ENCODE measurements at regions not wholly inside any gene's neighbourhood (a gene's known extent, or its start where the extent isn't known, plus 50 kb on each side); places are given as distances from the start of the nearest gene placed in this dataset.
"Not testable (repeated sequence)": the region's sequence is repeated elsewhere in the genome, so short reads cannot be mapped to it uniquely, and the experiment has no call there.

DNA sequence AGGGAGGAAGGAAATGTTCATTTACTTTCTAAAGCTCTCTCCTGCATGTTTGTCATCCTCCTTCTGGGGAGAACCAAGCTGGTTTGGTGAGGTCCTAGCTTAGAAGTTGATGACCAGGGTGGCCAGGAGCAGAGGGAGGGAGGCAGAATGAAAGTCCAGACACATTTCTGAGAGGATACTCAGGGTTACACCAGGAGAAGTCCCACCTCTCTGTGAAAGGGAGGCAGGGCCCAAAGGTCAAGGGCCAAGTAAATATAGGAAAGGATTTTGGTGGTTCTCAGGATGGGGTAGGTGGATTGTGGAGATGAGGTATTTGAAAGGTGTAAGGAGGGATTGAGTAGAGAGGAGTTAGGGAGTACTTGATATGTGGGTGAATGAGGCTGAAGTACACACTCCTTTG, 58.0 kb upstream of the FBXO11 start:
- no peak for DNase-seq

DNA sequence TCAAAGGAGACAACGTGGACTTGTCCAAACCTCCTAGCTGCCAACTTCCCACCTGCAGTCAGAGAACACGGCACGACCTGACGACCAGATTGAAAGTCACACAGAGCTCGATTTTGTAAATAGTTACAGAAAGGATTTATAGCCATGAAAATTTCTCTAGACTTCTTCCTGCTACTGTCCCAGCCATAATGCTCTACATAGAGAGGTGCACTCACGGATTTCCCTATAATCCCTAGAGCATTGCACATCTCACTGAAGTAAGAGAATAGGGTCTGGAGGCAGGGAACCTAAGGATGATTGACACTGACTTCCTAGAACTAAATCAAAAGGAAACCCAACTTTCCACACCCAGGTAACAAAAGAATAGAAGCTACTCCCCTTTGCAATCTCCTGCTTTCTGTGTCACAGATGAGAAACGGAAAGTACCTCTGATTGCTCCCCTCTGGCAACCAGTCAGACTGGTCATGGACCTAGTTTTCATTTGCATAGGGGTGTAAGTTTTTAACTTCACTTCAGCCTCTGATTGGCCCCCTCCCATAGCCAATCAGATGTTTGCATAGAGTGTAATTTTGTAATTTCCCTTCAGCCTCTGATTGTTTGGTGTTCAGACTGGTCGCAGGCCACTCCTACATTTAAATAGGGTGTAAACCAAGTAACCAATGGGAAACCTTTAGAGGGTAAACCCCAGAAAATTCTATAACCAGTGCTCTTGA, 58.6 kb upstream of the FBXO11 start:
- DNase-seq, result no peak

DNA sequence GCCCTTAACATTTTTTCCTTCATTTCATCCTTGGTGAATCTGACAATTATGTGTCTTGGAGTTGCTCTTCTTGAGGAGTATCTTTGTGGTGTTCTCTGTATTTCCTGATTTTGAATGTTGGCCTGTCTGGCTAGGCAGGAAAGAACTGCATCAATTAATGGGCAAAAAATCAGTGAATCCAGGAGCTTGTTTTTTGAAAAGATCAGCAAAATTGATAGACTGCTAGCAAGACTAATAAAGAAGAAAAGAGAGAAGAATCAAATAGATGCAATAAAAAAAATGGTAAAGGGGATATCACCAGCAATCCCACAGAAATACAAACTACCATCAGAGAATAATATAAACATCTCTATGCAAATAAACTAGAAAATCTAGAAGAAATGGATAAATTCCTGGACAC, 70.4 kb upstream of the FBXO11 start:
- not testable (repeated sequence) for DNase-seq

DNA sequence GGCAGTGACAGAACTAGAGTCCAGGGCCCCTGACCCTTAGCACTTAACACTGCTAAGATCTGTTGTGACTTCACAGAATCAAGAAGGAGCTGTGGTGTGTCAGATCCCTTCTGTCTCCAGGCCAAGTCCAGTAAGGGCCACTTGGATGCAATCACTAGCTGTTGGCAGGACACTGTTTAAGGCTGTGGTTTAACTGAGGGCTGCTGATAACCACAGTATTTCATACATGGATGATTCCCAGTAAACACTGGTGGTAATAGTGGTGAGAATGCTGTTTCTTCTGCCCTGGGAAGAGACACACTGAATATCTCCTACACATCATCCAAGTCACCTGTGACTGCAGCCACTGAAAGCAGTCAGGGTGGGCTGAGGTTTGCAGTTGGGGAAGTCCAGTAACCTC, 77.7 kb upstream of the FBXO11 start:
- no peak for DNase-seq

DNA sequence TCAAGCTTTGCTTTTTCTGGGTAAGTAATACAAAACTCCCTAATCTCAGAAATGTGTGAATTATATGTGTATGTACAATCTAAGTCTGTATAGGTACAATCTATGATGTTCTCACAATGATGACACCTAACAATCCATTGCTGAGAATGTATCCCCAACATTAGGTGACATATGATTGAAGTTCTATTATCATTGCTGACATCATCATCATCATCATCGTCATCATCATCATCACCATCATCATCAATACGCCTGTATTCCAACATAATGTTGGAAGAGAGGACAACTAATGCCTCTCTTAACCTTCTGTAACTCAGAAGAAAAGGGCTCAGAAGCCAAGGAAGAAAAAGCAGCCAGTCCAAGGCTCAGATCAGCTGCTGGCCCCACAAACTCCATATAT, 84.2 kb upstream of the FBXO11 start:
- DNase-seq, result no peak

DNA sequence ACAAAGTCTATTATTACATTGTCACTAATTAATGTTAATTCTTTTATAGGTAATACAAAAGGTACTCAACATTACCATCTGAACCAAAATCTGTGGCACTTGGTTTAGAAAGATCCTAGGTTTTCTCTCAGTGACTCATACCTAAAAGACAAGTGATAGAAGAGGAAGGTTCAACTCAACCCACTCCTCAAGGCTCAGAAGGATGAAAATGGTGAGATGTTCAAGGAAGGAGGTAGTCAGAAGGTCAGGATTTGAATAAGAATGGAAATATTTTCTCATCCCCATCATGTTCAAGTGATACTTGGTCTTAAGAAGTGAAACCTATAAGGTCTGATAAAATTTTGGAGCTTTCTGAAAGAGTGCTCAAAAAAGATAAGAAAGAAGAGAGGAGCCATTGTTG, 86.4 kb upstream of the FBXO11 start:
- DNase-seq, result no peak

DNA sequence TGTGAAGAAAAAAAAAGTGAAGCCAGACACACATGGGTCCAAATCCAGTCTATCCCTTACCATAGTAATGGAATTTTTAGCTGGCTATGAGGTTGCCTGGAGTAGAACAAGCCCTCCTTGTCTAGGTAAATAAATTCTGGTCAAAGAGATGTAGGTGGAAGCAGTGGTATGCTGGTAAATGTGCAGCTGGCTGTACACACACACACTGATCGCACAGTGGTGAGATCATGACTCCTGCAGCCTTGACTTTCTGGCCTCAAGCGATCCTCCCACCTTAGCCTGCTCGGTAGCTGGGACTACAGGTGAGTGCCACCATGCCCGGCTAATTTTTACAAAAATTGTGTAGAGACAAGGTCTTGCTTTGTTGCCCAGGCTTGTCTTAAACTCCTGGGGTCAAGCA, 90.5 kb upstream of the FBXO11 start:
- no peak for DNase-seq

DNA sequence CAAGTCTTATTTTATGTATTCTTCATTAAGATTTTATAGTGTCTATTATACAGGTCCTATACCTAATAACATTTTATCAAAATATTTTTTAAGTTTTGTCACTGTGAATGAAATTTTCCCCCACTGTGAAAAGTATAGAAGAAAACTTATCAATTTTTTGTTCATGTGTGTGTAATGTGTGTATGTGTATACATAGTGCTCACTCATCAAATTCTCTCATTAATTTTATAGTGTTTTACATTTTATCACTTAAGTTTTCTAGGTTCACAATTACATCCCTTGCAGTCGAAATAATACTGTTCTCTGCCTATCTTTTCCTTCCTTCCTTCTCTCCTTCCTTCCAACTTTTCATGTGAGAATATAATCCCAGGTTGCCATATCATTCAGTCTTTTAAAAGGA, 93.2 kb upstream of the FBXO11 start:
- DNase-seq, result no peak

DNA sequence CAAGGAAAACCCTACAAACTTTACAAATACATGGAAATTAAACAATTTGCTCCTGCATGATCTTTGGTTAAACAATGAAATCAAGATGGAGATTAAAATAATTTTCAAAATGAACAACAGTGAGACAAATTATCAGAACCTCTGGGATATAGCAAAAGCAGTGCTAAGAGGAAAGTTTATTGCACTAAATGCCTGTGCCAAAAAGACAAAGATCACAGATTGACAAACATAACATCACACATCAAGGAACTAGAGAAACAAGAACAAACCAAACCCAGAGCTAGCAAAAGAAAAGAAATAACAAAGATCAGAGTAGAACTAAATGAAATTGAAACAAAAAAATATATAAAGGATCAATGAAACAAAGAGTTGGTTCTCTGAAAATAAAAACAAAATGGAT, 95.2 kb upstream of the FBXO11 start:
- no peak for DNase-seq

DNA sequence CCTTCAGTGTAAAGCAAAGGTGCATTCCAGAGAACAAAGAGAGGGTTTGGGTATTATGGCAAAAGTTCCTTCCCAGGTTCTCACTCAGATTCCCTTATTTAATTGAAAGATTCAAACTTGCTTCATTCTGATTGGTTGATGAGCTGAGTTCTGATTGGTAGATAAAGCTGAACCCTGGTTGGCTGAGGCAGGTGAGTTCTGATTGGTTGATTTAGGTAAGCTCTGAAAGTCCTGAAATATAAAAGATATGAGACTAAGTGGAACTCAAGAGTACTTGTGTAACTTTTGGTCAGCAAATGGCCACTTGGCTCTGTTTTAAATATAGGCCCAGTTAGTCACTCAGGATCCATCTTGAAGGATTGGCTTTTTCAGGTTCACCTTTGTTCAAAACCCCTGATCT, 99.8 kb upstream of the FBXO11 start:
- no peak for DNase-seq

DNA sequence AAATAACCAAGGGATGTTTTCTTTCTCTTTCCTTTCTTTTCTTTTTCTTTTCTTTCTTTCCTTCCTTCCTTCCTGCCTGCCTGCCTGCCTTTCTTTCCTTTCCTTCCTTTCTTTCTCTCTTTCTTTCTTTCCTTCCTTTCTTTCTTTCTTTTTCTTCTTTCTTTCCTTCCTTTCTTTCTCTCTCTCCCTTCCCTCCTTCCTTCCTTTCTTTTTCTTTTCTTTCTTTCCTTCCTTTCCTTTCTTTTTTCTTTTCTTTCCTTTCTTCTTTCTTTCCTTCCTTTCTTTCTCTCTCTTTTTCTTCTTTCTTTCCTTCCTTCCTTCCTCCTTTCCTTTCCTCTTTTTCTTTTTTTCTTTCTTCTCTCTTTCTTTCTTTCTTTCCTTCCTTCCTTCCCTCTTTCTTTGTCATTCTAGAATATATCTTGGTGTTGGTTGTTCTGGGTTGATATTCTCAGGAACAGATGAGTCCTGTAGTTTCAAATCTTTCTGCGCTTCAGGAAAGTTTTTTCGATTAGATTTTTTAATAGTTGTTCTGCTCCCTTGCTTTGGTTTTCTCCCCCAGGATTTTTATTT, 101.5 kb upstream of the FBXO11 start:
- DNase-seq, result no peak

DNA sequence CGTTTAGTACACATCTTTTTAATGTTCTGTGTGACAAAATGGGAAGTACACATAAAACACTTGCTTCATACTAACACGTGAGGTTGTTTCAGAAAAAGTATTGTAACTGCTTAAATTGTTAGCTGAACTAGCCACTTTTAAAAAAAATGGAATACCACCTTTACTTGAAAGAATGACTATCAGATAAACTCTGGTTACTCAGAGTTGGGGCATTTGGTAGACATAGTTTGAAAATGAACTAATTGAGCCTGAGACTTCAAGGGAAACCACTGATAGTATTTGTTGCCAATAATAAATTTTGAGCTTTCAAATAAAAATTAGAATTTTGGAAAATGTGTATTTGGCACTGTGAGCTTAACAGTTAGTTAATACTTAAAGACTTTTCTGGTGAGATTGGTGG, 103.0 kb upstream of the FBXO11 start:
- no peak for DNase-seq

DNA sequence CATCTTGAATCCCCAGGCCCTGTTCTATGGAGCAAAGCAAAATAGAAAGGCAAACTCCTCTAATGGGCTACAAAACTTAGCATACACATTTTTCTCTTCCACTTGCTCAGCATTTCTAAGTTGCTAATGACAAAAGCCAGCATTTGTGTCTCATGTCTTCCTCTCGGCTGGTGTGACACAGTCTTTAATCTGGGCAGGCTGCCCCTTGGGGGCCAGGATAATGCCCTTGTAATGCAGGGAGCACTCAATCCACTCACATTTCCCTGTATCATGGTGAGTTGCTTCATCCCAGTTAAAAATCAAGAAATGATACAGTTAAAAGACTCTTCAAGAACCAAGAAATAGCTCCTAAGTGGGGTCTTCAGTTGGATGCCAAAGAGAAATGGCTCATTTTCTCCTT, 109.1 kb upstream of the FBXO11 start:
- DNase-seq, result no peak

DNA sequence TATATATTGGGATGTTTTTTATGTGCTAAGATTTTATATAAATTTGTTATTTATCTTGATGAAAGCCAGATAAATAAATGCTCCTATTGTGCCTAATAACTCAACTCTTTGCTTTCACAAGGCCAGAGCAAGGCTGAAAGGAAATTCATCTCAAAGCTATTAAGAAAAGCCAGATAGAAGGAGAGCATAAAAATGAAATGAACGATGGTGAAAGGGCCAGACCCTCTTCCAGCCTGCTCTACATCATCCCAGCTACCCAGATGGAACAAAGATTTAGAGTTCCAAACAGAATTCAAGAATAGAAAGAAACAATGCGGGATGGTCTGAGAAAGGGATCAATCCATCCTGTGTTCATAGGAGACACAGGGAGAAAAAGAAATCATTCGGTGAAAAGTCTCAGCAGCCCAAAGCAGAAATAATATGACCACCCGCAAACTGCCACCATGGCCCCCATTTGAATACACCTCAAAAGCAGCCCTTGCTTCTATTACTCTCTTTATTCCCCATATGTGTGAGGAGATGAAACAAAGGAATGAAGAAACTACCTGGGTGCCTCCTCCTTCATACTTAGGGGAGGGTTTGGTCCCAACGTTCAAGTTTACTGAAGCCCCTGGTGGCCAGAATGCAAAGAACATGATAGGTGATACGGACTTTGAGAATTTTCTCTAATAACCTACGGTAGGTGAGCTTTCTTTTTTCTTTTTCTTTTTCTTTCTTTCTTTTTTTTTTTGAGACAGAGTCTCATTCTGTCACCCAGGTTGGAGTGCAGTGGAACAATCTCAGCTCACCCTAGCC, 110.1 kb upstream of the FBXO11 start:
- DNase-seq, result no peak

DNA sequence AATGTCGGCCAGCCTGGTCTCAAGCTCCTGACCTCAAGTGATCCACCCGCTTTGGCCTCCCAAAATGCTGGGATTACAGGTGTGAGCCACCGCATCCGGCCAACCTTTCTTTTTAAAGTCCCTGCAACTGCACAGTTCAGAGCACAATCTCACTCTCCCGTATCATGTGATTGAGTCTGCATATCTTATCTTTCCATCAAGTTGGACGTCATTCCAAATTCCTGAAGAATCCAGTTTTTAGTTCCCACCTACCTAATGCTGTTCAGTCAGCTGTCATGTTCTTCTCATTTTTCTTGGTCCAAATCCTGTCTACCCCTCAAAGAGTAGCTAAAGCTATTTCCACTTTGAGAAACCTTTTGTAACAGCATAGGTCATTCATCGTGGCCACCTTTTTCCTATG, 110.8 kb upstream of the FBXO11 start:
- no peak for DNase-seq

DNA sequence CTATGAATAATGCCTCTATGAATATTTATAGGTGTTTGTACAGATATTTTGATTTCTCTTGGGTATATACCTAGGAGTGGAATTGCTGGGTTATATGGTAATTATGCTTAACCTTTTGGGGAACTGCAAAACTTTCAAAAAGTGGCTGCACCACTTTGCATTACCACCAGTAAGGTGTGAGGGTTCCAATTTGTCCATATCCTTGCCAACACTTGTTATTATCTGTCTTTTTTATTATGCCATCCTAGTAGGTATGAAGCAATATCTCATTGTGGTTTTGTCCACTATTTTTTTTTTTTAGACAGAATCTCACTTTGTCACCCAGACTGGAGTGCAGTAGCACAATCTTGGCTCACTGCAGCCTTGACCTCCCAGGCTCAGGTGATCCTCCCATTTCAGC, 112.2 kb upstream of the FBXO11 start:
- DNase-seq, result no peak

DNA sequence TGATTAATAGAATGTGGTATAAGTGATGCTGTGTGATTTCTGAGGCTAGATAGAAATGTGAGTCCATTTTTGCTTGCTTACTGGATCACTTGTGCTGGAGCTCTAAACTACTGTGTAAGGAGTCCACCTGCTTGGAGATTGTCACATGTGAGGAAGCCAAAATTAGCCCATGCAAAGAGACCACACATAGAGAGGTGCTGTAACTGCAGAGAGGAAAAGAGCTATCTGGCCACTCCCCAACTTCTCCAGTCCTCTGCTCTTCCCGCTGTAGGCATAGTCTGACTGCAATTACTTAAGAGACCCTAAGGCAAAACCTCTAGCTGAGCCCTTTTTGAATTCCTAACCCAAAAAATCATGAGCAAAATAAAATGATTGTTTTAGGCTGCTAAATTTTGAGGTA, 120.6 kb upstream of the FBXO11 start:
- DNase-seq, result no peak

DNA sequence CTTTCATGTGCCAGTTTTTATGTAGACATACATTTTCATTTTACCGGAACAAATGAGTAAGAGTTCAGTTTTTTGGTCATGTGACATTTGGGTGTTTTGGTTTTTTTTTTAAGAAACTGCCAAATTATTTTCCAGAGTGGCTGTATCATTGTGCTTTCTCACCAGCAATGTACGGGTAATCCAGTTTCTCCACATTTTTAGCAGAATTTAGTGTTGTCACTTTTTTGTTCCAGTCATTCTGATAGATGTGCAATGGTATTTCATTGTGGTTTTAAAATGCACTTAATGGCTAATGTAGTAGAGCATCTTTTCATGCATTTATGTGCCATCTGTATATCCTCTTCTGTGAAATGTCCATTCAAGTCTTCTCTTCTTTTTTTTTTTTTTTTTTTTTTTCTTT, 126.5 kb upstream of the FBXO11 start:
- no peak for DNase-seq

DNA sequence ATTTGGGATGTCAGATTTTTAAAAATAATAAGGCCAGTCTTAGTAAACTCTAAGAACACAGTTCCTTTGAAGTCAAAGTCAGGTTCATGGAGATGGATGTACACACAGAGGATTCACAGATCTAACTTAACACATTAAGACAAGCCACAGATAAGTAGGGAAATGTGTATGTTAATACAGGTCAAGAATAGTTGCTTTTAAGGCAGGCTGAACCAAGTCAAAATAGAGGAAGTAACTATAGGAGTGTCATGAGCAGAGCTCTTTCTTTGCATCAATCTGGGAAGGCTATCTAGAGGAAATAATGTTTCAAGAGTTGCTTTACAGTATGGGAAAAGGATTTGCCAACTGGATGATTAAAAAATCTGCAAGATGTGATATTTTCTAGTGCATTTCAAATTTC, 128.0 kb upstream of the FBXO11 start:
- DNase-seq, result no peak

DNA sequence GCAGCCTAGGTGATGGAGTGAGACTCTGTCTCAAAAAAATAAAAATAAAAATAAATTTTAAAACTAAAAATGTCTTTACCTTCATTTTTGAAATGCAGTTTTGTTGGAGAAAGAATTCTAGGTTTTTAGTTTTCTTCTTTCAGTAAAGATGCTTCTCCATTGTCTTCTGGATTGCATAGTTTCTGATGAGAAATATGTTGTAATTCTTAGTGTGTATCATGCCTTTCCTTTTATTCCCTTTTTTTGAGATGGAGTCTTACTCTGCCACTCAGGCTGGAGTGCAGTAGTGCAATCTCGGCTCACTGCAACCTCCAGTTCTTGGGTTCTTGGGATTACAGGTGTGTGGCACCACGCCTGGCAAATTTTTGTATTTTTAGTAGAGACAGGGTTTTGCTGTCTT, 130.0 kb upstream of the FBXO11 start:
- DNase-seq, result no peak

DNA sequence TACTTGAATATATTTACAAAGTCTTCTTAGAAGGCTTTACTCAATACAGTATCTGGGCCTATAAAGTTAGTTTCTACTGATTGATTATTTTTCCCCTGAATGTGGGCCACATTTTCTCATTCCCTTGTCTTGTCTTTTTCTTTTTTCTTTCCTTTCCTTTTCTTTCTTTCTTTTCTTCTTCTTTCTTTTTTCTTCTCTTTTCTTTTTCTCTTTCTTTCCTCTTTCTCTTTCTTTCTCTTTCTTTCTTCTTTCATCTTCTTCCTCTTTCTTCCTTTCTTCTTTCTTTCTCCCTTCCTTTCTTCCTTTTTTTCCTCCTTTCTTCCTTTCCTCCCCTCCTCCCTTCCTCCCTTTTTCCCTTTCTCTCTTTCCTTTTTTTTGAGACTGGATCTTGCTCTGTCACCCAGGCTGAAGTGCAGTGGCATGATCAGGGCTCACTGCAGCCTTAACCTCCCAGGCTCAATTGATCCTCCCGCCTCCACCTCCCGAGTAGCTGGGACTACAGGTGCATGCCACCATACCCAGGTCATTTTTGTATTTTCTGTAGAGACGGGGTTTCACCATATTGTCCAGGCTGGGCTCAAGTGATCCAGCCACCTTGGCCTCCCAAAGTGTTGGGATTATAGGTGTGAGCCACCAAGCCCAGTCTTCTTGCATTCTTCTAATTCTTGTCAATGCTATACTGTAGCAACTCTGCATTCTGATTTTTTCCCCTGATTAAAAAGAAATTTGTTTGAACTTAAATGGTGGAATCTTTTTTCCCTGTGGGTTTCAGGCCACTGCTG, 133.1 kb upstream of the FBXO11 start:
- DNase-seq, result no peak

DNA sequence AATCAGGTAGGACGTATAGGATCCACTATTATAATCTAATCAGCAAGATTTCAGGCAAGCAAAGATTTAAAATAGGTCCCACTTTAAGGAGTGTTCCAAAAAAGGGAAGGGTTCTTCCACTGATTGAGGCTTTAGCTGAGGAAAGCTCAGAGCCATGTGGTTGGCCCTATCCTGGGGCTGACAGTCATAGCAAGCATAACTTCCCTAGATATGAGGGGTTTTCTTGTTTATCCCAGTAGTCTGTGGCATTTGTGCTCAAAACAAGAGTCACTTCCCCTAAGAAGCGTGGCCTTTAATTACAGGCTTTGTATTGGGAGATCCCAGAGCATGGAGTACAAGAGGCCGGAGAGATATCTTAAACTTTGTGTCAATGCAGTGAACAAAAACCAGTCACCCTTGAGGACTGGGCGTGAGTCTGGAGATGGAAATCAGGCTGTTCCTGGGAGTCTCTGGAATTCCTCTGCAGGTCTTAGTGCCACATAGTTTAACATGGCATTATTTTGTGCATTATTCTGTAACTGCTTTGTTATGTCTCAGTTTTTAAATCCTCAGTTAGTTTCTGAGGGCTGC, 136.9 kb upstream of the FBXO11 start:
- DNase-seq, result no peak

DNA sequence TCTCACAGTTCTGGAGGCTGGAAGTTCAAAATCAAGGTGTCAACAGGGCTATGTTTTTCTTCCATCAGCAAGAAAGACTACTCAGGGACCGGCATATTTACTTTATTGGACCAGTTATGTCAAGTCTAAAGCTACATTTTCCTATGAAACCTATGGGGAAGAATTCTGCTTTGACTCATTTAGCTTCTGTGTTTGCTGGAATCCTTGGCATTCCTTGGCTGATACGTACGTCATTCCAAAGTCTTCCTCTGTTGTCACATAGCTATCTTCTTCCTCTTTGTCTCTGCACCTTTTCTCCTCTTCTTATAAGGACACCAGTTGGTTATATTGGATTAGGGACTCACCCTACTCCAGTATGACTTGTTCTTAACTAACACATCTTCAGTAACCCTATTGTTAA, 137.4 kb upstream of the FBXO11 start:
- no peak for DNase-seq
